HepG2 (cell line): ENCODE measurements at regions not wholly inside any gene's neighbourhood (a gene's known extent, or its start where the extent isn't known, plus 50 kb on each side); places are given as distances from the start of the nearest gene placed in this dataset.

ENCODE experiments used
- ATAC-seq: fragments of 200-7000 bp; cut with Tn5 transposase; 3 replicates; pipeline ENCODE4 v1.9.1; 2020; ENCODE audit warnings: mild to moderate bottlenecking, moderate library complexity
- BruUV-seq: library from RNA; stranded (reverse); fragments of 400-500 nt; replicated peaks from 2 replicates; lab custom pipeline; 2021; lab: Mats Ljungman, UMichigan
- CTCF ChIA-PET: fragments of 300-600 bp; formaldehyde crosslinking; extraction: SDS; loops from one replicate; lab custom pipeline; 2021; ENCODE audit warnings: low total read pairs, inconsistent platforms, low intra/inter-chr PET ratio; lab: Yijun Ruan, JAX
- POLR2A ChIA-PET: fragments of 350-600 bp; sonication (Branson Sonifier 250); formaldehyde crosslinking; loops from one replicate; lab custom pipeline; 2020; ENCODE audit warnings: antibody characterized with exemption, inconsistent platforms; lab: Yijun Ruan, JAX
- DNase-seq: peaks from one replicate; pipeline ENCODE4 v3.0.0-alpha.2; 2015; ENCODE audit warnings: low spot score
- FAIRE-seq: peaks from 3 replicates; lab custom pipeline; 2011; peaks lifted over from hg19 to GRCh38; lab: Jason Lieb, UNC
- H2AFZ ChIP-seq: one replicate; pipeline ENCODE4 v1.6.1; 2011; ENCODE audit warnings: low read length, inconsistent platforms
- H3K27ac ChIP-seq: fragments of 300-600 bp; 3 replicates; pipeline ENCODE4 v1.8.0; 2011; ENCODE audit warnings: mixed run types, mild to moderate bottlenecking, mixed read lengths, low read length, inconsistent platforms; ENCODE audit not compliant: insufficient read depth; ENCODE audit errors: extremely low read length
- H3K27me3 ChIP-seq, 2 experiments: fragments of 200-600 bp in 1 of 2; 2 replicates in 1 of 2; 3 replicates in 1 of 2; pipeline versions ENCODE4 v1.6.0 to v1.8.0; 2011; ENCODE audit warnings: low read length in 2 of 2, mild to moderate bottlenecking in 2 of 2, moderate library complexity in 2 of 2, inconsistent platforms in 1 of 2; ENCODE audit not compliant: insufficient read depth in 2 of 2, control insufficient read depth in 1 of 2
- H3K36me3 ChIP-seq, 2 experiments: fragments of 200-600 bp in 1 of 2; replicated peaks in 1 of 2; 2 replicates in 1 of 2; 3 replicates in 1 of 2; pipeline versions ENCODE4 v1.5.1 to v1.8.0; 2011; ENCODE audit warnings: low read length in 2 of 2, inconsistent platforms in 1 of 2; ENCODE audit not compliant: insufficient read depth in 2 of 2, control insufficient read depth in 1 of 2
- H3K4me1 ChIP-seq: 2 replicates; pipeline ENCODE4 v1.5.1; 2012; ENCODE audit warnings: low read length, inconsistent platforms; ENCODE audit not compliant: insufficient read depth
- H3K4me2 ChIP-seq: 2 replicates; pipeline ENCODE4 v1.6.0; 2011; ENCODE audit warnings: low read depth, low read length, inconsistent platforms
- H3K4me3 ChIP-seq, 3 experiments: fragments of 200-600 bp in 1 of 3; sonication (generic), shearing (Covaris generic) in 1 of 3; replicated peaks in 1 of 3; 2 replicates each; pipeline ENCODE4 v1.5.1; 2011 to 2016; ENCODE audit warnings: low read length in 3 of 3, inconsistent platforms in 2 of 3, low read depth in 2 of 3, mild to moderate bottlenecking in 2 of 3, control low read depth in 1 of 3, mixed read lengths in 1 of 3; ENCODE audit not compliant: insufficient read depth in 1 of 3
- H3K79me2 ChIP-seq: one replicate; pipeline ENCODE4 v1.6.1; 2011; ENCODE audit warnings: low read length, inconsistent platforms; ENCODE audit not compliant: insufficient read depth
- H3K9ac ChIP-seq: 2 replicates; pipeline ENCODE4 v1.6.0; 2011; ENCODE audit warnings: mild to moderate bottlenecking, low read depth, low read length, inconsistent platforms; ENCODE audit not compliant: insufficient read depth
- H3K9me3 ChIP-seq: 2 replicates; pipeline ENCODE4 v1.5.1; 2012; ENCODE audit warnings: mild to moderate bottlenecking, low read length
- H4K20me1 ChIP-seq: 2 replicates; pipeline ENCODE4 v1.6.0; 2011; ENCODE audit warnings: inconsistent platforms, mild to moderate bottlenecking, low read length, moderate library complexity; ENCODE audit not compliant: insufficient read depth
- BCL6 ChIP-seq: IDR thresholded peaks from 2 replicates; pipeline ENCODE4 v1.6.1; 2016; ENCODE audit warnings: missing genetic modification reagents, missing compliant biosample characterization
- CBX1 ChIP-seq: IDR thresholded peaks from one replicate; pipeline ENCODE4 v1.6.1; 2016; ENCODE audit warnings: antibody characterized with exemption, low read depth
- HMG20A ChIP-seq: IDR thresholded peaks from 2 replicates; pipeline ENCODE4 v1.6.1; 2016; ENCODE audit warnings: borderline replicate concordance
- MAFG ChIP-seq: sonication (generic); formaldehyde crosslinking; IDR thresholded peaks from 2 replicates; pipeline ENCODE4 v1.5.1; 2020; ENCODE audit warnings: mild to moderate bottlenecking, missing genetic modification reagents
- NCOA5 ChIP-seq: sonication (generic); formaldehyde crosslinking; IDR thresholded peaks from 2 replicates; pipeline ENCODE4 v1.4.0; 2020; ENCODE audit warnings: missing genetic modification reagents
- NKX3-1 ChIP-seq: sonication (generic); formaldehyde crosslinking; IDR thresholded peaks from 2 replicates; pipeline ENCODE4 v1.5.0; 2020; ENCODE audit warnings: missing genetic modification reagents
- NONO ChIP-seq, 2 experiments: fragments of 450-650 bp in 1 of 2; sonication (generic) in 1 of 2; formaldehyde crosslinking in 1 of 2; IDR thresholded peaks in 1 of 2; conservative IDR thresholded peaks in 1 of 2; 2 replicates each; pipeline versions ENCODE4 v1.6.1 to v1.8.0; 2017 to 2022; ENCODE audit warnings: mild to moderate bottlenecking in 1 of 2, missing genetic modification reagents in 1 of 2, moderate library complexity in 1 of 2
- ZBTB7A ChIP-seq: sonication (generic); formaldehyde crosslinking; IDR thresholded peaks from 2 replicates; pipeline ENCODE4 v1.8.0; 2022; ENCODE audit warnings: mild to moderate bottlenecking, missing genetic modification reagents
- ZFP82 ChIP-seq: sonication (generic); formaldehyde crosslinking; IDR thresholded peaks from 2 replicates; pipeline ENCODE4 v1.5.1; 2020; ENCODE audit warnings: mild to moderate bottlenecking, missing genetic modification reagents, borderline replicate concordance
- ZMYM4 ChIP-seq: sonication (generic); formaldehyde crosslinking; IDR thresholded peaks from 2 replicates; pipeline ENCODE4 v1.8.1; 2023; ENCODE audit warnings: mild to moderate bottlenecking, missing genetic modification reagents
- ZNF138 ChIP-seq: sonication (generic); formaldehyde crosslinking; IDR thresholded peaks from 2 replicates; pipeline ENCODE4 v1.5.0; 2020; ENCODE audit warnings: mild to moderate bottlenecking, low read depth, missing genetic modification reagents
- ZNF33B ChIP-seq: sonication (generic); formaldehyde crosslinking; IDR thresholded peaks from 2 replicates; pipeline ENCODE4 v1.5.1; 2020; ENCODE audit warnings: mild to moderate bottlenecking, missing genetic modification reagents
- ZNF552 ChIP-seq: sonication (generic); formaldehyde crosslinking; IDR thresholded peaks from 2 replicates; pipeline ENCODE4 v1.9.0; 2022; ENCODE audit warnings: missing genetic modification reagents, mild to moderate bottlenecking, borderline replicate concordance
- ZNF724P ChIP-seq: sonication (generic); formaldehyde crosslinking; IDR thresholded peaks from 2 replicates; pipeline ENCODE4 v1.8.0; 2022; ENCODE audit warnings: missing genetic modification reagents, borderline replicate concordance
- in situ Hi-C: cut with HindIII; loops from 2 replicates; pipeline ENCODE4 v1.10.0; 2017; ENCODE audit warnings: low pct_unique_long_range_greater_than_20kb; ENCODE audit not compliant: extremely low pct_ligation_motif_present
- intact Hi-C: fragments of 100-400 bp; cut with micrococcal nuclease; formaldehyde crosslinking; loops from one replicate; pipeline ENCODE4 v1.10.0; 2022; ENCODE audit not compliant: unreplicated experiment
- TF ChIP-seq, protein P1 (sequence below): sonication (generic); formaldehyde crosslinking; IDR thresholded peaks from 2 replicates; pipeline ENCODE4 v1.4.0; 2020; ENCODE audit warnings: missing genetic modification reagents, mild to moderate bottlenecking, borderline replicate concordance
- TF ChIP-seq, protein P2 (sequence below): sonication (generic); formaldehyde crosslinking; IDR thresholded peaks from 2 replicates; pipeline ENCODE4 v1.4.0; 2020; ENCODE audit warnings: mild to moderate bottlenecking, missing genetic modification reagents
- TF ChIP-seq, protein P3 (sequence below): IDR thresholded peaks from 2 replicates; pipeline ENCODE4 v1.6.1; 2016; ENCODE audit warnings: low read depth, borderline replicate concordance

DNA sequence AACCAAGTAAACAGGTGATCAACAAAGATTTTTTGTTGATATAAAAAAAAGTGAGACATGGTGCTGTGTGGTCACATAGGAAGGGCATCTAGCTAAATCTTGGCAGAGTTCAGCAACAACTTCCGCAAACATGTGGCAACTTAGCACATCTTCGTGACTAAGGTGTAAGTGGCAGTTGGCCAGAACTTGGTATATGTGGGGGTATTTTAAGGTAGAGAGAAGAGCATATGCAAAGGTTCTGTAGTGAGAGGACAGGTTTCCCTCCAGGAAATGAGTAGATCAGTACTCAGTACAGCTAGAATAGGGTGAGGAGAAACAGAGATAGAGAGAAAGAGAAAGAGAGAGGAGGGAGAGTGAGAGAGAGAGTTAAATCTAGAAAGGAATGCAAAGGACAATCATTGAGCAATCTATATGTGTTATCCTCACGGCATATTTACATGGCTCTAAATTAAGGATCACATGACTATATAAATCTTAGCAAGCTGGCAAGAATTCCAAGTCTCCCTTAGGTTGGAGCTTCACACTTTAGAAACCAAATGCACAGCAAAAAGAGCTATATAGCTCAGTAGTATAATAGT is 227.7 kb upstream of the HMGA2 start (continued):
- TF ChIP-seq, protein P1, sequence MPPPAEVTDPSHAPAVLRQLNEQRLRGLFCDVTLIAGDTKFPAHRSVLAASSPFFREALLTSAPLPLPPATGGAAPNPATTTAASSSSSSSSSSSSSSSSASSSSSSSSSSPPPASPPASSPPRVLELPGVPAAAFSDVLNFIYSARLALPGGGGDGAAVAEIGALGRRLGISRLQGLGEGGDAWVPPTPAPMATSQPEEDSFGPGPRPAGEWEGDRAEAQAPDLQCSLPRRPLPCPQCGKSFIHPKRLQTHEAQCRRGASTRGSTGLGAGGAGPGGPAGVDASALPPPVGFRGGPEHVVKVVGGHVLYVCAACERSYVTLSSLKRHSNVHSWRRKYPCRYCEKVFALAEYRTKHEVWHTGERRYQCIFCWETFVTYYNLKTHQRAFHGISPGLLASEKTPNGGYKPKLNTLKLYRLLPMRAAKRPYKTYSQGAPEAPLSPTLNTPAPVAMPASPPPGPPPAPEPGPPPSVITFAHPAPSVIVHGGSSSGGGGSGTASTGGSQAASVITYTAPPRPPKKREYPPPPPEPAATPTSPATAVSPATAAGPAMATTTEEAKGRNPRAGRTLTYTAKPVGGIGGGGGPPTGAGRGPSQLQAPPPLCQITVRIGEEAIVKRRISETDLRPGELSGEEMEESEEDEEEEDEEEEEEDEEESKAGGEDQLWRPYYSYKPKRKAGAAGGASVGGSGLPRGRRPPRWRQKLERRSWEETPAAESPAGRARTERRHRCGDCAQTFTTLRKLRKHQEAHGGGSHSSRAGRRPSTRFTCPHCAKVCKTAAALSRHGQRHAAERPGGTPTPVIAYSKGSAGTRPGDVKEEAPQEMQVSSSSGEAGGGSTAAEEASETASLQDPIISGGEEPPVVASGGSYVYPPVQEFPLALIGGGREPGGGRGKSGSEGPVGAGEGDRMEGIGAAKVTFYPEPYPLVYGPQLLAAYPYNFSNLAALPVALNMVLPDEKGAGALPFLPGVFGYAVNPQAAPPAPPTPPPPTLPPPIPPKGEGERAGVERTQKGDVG (CRISPR knock-in tag) = no peak
- TF ChIP-seq NONO (IDR thresholded peaks at IDR 0.05) (no peak), NONO (CRISPR knock-in tag; conservative IDR thresholded peaks at IDR 0.05) (no peak), CBX1 (no peak), ZBTB7A (CRISPR knock-in tag) (no peak), NCOA5 (CRISPR knock-in tag) (no peak), ZNF724P (CRISPR knock-in tag) (no peak), HMG20A (CRISPR knock-in tag) (no peak)
- TF ChIP-seq, protein P2, sequence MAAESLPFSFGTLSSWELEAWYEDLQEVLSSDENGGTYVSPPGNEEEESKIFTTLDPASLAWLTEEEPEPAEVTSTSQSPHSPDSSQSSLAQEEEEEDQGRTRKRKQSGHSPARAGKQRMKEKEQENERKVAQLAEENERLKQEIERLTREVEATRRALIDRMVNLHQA (CRISPR knock-in tag) = no peak

DNA sequence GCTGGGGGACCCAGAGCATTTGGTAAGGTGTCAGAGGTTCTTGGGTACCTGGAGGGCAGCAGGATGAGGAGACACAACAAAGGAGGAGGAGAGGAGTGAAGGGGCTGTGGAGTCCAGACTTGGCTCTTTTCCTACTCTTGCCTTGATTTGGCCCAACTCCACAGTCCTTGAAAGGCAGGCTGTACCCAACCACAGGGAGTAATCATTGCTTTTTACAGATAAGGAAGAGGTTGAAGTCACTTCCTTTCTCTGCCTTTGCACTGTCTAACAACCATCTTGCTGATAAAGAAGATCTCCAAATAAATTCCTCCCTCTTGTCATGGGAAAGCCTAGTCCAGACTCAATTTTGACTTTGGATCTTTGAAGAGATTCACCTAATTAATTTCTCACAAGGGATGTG is 226.8 kb upstream of the HMGA2 start:
- Histone ChIP-seq H2AFZ (no peak overlapping the region), H3K9me3 (no peaks in the 10 kb centered on the region), H3K4me1 (peaks cover 3% of the 10 kb centered on the region), H4K20me1 (no peaks in the 10 kb centered on the region), H3K79me2 (no peaks in the 10 kb centered on the region), H3K4me3 (no peak overlapping the region), H3K4me2 (no peak overlapping the region), H3K36me3 (no peaks in the 10 kb centered on the region), H3K27ac (no peak overlapping the region), H3K9ac (no peak overlapping the region), H3K27me3 (no peaks in the 10 kb centered on the region; a peak in 1 of 5 replicates)
- ChIA-PET CTCF (no interaction called here), POLR2A (no interaction called here)
- no peak for ATAC-seq
- in situ Hi-C loops = no loop called here
- BruUV-seq = no TSS peak
- DNase-seq = no peak
- intact Hi-C loops = no loop called here
- FAIRE-seq = no peak
- TF ChIP-seq NKX3-1 (CRISPR knock-in tag) (no peak), MAFG (no peak), ZNF552 (CRISPR knock-in tag) (no peak), ZFP82 (CRISPR knock-in tag) (no peak), ZNF138 (CRISPR knock-in tag) (no peak), ZNF33B (no peak), ZMYM4 (no peak), BCL6 (CRISPR knock-in tag) (no peak)
- TF ChIP-seq, protein P3, sequence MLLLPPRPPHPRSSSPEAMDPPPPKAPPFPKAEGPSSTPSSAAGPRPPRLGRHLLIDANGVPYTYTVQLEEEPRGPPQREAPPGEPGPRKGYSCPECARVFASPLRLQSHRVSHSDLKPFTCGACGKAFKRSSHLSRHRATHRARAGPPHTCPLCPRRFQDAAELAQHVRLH (CRISPR knock-in tag) = no peak
